Fibroblast of villous mesenchyme (primary cell): ENCODE measurements at regions not wholly inside any gene's neighbourhood (a gene's known extent, or its start where the extent isn't known, plus 50 kb on each side); places are given as distances from the start of the nearest gene placed in this dataset.

Experiments
- DNase-seq: peaks from one replicate; pipeline ENCODE4 v3.0.0-alpha.2; 2010; ENCODE audit warnings: low read depth
- H3K4me3 ChIP-seq: 2 replicates; pipeline ENCODE4 v1.5.1; 2011; ENCODE audit warnings: low read depth, mild to moderate bottlenecking, low read length
- TF ChIP-seq, protein P1 (sequence below): IDR thresholded peaks from 2 replicates; pipeline ENCODE4 v1.5.1; 2012; ENCODE audit warnings: low read depth, mild to moderate bottlenecking, low read length; ENCODE audit not compliant: insufficient read depth

- DNase-seq, result no peak
- H3K4me3 ChIP-seq, result no peak overlapping the region
These were observed 93.4 kb downstream of the DIO2 start for GRCh38 chr14:80117876-80118275.

GRCh38 chr14:80116157-80116556 lies 95.1 kb downstream of the DIO2 start:
- no peak for DNase-seq
- H3K4me3 ChIP-seq, result no peak overlapping the region
- TF ChIP-seq, protein P1, sequence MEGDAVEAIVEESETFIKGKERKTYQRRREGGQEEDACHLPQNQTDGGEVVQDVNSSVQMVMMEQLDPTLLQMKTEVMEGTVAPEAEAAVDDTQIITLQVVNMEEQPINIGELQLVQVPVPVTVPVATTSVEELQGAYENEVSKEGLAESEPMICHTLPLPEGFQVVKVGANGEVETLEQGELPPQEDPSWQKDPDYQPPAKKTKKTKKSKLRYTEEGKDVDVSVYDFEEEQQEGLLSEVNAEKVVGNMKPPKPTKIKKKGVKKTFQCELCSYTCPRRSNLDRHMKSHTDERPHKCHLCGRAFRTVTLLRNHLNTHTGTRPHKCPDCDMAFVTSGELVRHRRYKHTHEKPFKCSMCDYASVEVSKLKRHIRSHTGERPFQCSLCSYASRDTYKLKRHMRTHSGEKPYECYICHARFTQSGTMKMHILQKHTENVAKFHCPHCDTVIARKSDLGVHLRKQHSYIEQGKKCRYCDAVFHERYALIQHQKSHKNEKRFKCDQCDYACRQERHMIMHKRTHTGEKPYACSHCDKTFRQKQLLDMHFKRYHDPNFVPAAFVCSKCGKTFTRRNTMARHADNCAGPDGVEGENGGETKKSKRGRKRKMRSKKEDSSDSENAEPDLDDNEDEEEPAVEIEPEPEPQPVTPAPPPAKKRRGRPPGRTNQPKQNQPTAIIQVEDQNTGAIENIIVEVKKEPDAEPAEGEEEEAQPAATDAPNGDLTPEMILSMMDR, result no peak

More at GRCh38 chr14:80117876-80118275, 93.4 kb downstream of the DIO2 start:
- TF ChIP-seq, protein P1, result no peak

- no peak for DNase-seq
- TF ChIP-seq, protein P1, result no peak
- H3K4me3 ChIP-seq, result no peak overlapping the region
These were observed 100.6 kb downstream of the DIO2 start for GRCh38 chr14:80110721-80111120.

- TF ChIP-seq, protein P1, result no peak
- no peak overlapping the region for H3K4me3 ChIP-seq
- DNase-seq, result no peak
These were observed 102.2 kb downstream of the DIO2 start for GRCh38 chr14:80109055-80109454.

DNA sequence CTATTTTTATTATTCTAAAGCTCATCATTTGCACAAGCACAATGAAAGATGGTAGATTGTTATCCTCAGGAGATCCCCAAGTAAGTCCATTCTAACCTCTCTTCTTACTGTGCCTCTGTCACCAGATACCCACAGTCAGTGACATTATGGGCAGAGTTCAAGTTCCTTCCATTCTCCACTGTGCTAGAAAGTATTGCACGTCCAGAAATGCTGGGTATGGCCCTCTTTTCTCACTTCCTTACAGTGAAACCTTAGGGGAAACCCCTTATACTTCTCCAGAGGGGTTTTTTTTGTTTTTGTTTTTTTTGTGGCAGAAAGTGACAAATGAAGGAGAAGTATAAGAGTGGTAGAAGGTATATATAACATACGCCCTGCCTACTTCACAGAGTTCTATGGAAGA lies 102.9 kb downstream of the DIO2 start:
- H3K4me3 ChIP-seq, result no peak overlapping the region
- TF ChIP-seq, protein P1, result no peak
- no peak for DNase-seq

DNA sequence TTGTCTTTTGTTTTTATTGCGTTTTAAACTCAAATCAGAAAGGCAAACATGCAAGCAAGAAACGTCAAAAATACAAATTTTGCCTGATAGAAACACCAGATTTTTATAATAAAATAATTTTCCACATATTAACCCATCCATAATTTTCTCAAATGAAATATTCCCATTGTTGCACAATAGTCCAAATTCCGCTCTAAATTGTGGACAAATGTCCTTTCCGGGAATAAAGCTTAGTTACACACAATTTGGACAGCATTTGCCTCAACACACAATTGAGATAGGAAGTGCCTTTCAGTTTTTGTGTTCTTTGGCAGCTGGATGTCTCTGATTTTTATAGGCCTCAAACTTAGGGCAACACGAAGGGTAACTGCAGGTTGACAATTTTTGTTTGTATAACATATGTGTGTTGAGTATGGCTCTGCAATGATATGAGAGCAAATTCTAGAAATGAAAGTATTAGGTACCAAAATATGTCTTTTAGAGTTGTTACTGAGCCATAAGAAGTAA lies 105.8 kb downstream of the DIO2 start:
- no peak overlapping the region for H3K4me3 ChIP-seq
- TF ChIP-seq, protein P1, result no peak
- no peak for DNase-seq

DNA sequence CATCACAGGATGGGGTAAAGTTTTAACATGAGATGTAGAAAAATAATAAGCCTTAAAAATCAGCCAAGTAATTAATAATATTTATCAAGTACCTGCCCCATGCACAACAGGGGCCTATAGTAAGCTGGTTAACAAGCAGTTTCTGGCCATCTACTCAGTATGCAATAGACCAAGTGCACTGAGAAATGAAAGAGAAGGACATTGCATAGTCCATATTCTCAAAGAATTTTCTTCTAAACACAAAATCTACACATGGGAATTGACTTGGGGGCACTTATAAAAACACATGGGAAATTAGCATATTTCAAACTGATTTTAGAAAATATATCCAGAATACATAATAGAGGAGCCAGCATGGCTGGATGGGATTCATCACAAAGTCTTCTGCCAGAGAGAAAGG lies 109.5 kb downstream of the DIO2 start:
- TF ChIP-seq, protein P1, result no peak
- no peak for DNase-seq
- no peak overlapping the region for H3K4me3 ChIP-seq
